GM23338 (cell line): ENCODE measurements at regions not wholly inside any gene's neighbourhood (a gene's known extent, or its start where the extent isn't known, plus 50 kb on each side); places are given as distances from the start of the nearest gene placed in this dataset.

Source experiments
- ATAC-seq: fragments of 200-7000 bp; cut with Tn5 transposase; 3 replicates; pipeline ENCODE4 v1.9.1; 2020
- DNase-seq: peaks from one replicate; pipeline ENCODE4 v3.0.0-alpha.2; 2015; ENCODE audit warnings: low spot score
- H2AFZ ChIP-seq: fragments of 200-600 bp; sonication (generic); 2 replicates; pipeline ENCODE4 v1.8.0; 2016; ENCODE audit warnings: antibody characterized with exemption, mild to moderate bottlenecking, moderate library complexity
- H3F3A ChIP-seq: fragments of 200-600 bp; sonication (generic); replicated peaks from 2 replicates; pipeline ENCODE4 v1.8.0; 2017; ENCODE audit warnings: antibody characterized with exemption, mixed run types, low read depth
- H3K27ac ChIP-seq: fragments of 200-600 bp; sonication (generic); 2 replicates; pipeline ENCODE4 v1.6.1; 2016; ENCODE audit warnings: low read depth
- H3K27me3 ChIP-seq: fragments of 200-600 bp; sonication (generic); 2 replicates; pipeline ENCODE4 v1.8.0; 2016; ENCODE audit warnings: mild to moderate bottlenecking, mixed run types, moderate library complexity; ENCODE audit not compliant: insufficient read depth
- H3K36me3 ChIP-seq: fragments of 200-600 bp; sonication (generic); 2 replicates; pipeline ENCODE4 v1.8.0; 2016; ENCODE audit warnings: mild to moderate bottlenecking; ENCODE audit not compliant: insufficient read depth
- H3K4me1 ChIP-seq: fragments of 200-600 bp; sonication (generic); 2 replicates; pipeline ENCODE4 v1.8.0; 2016; ENCODE audit warnings: mild to moderate bottlenecking, moderate library complexity; ENCODE audit not compliant: insufficient read depth
- H3K4me2 ChIP-seq: fragments of 200-600 bp; sonication (generic); 2 replicates; pipeline ENCODE4 v1.7.1; 2017; ENCODE audit warnings: mixed run types
- H3K4me3 ChIP-seq: fragments of 200-600 bp; sonication (generic); 2 replicates; pipeline ENCODE4 v1.6.1; 2016; ENCODE audit warnings: mixed run types
- H3K79me2 ChIP-seq: fragments of 200-600 bp; sonication (generic); replicated peaks from 2 replicates; pipeline ENCODE4 v1.8.0; 2017; ENCODE audit warnings: mild to moderate bottlenecking; ENCODE audit not compliant: insufficient read depth
- H3K9me2 ChIP-seq: fragments of 200-600 bp; sonication (generic); 2 replicates; pipeline ENCODE4 v1.8.0; 2017; ENCODE audit not compliant: insufficient read depth
- H4K20me1 ChIP-seq: fragments of 200-600 bp; sonication (generic); replicated peaks from 2 replicates; pipeline ENCODE4 v1.8.0; 2017; ENCODE audit warnings: mild to moderate bottlenecking; ENCODE audit not compliant: insufficient read depth
- H3K27ac Mint-ChIP-seq: 2 replicates; pipeline ENCODE4 v1.8.0; 2020; ENCODE audit warnings: inconsistent platforms, mild to moderate bottlenecking, moderate library complexity, mixed read lengths
- H3K27me3 Mint-ChIP-seq: 3 replicates; pipeline ENCODE4 v1.8.0; 2022; ENCODE audit warnings: low read depth, mild to moderate bottlenecking, moderate library complexity, mixed read lengths, inconsistent platforms; ENCODE audit not compliant: insufficient read depth, poor library complexity
- H3K36me3 Mint-ChIP-seq: 3 replicates; pipeline ENCODE4 v1.8.0; 2021; ENCODE audit warnings: low read depth, mild to moderate bottlenecking, inconsistent platforms, moderate library complexity, mixed read lengths
- H3K4me1 Mint-ChIP-seq: 3 replicates; pipeline ENCODE4 v1.8.0; 2020; ENCODE audit warnings: mild to moderate bottlenecking, inconsistent platforms, mixed read lengths
- H3K4me3 Mint-ChIP-seq: 3 replicates; pipeline ENCODE4 v1.8.0; 2021; ENCODE audit warnings: moderate library complexity, mild to moderate bottlenecking, inconsistent platforms, mixed read lengths
- H3K9me3 Mint-ChIP-seq: 3 replicates; pipeline ENCODE4 v1.8.0; 2020; ENCODE audit warnings: moderate library complexity, mild to moderate bottlenecking, inconsistent platforms, mixed read lengths
- CREB1 ChIP-seq: fragments of 250-450 bp; sonication (Bioruptor Pico); IDR thresholded peaks from 2 replicates; pipeline ENCODE4 v1.5.0; 2020; ENCODE audit warnings: low read depth, mild to moderate bottlenecking, moderate library complexity
- EZH2 ChIP-seq: fragments of 200-600 bp; sonication (generic); IDR thresholded peaks from one replicate; pipeline ENCODE4 v1.8.0; 2017; ENCODE audit warnings: antibody characterized with exemption, mild to moderate bottlenecking, low read depth; ENCODE audit not compliant: unreplicated experiment
- EZH2phosphoT487 ChIP-seq: fragments of 200-600 bp; sonication (generic); IDR thresholded peaks from one replicate; pipeline ENCODE4 v1.8.1; 2018; ENCODE audit warnings: antibody characterized with exemption; ENCODE audit not compliant: unreplicated experiment
- JUNB ChIP-seq: IDR thresholded peaks from one replicate; pipeline ENCODE4 v1.6.1; 2016; ENCODE audit warnings: antibody characterized with exemption; ENCODE audit not compliant: unreplicated experiment
- NANOG ChIP-seq: IDR thresholded peaks from 2 replicates; pipeline ENCODE4 v1.6.1; 2016; ENCODE audit warnings: antibody characterized with exemption, borderline replicate concordance
- POLR2AphosphoS5 ChIP-seq: IDR thresholded peaks from 2 replicates; pipeline ENCODE4 v1.6.1; 2016; ENCODE audit warnings: antibody characterized with exemption, low read depth
- STAT1 ChIP-seq: IDR thresholded peaks from one replicate; pipeline ENCODE4 v1.6.1; 2016; ENCODE audit warnings: antibody characterized with exemption; ENCODE audit not compliant: unreplicated experiment
- ZNF114 ChIP-seq: fragments of 250-450 bp; sonication (Bioruptor Pico); IDR thresholded peaks from 2 replicates; pipeline ENCODE4 v1.5.0; 2020; ENCODE audit warnings: mild to moderate bottlenecking, moderate library complexity
- ZNF331 ChIP-seq: fragments of 250-450 bp; sonication (Bioruptor Pico); IDR thresholded peaks from 2 replicates; pipeline ENCODE4 v1.5.0; 2020; ENCODE audit warnings: low read depth, mild to moderate bottlenecking, moderate library complexity
- TF ChIP-seq, protein P1 (sequence below): fragments of 250-450 bp; sonication (Bioruptor Pico); IDR thresholded peaks from 2 replicates; pipeline ENCODE4 v1.5.0; 2020; ENCODE audit warnings: mild to moderate bottlenecking, moderate library complexity
- TF ChIP-seq, protein P2 (sequence below): IDR thresholded peaks from 2 replicates; pipeline ENCODE4 v1.6.1; 2016; ENCODE audit warnings: antibody characterized with exemption
- TF ChIP-seq, protein P3 (sequence below): IDR thresholded peaks from one replicate; pipeline ENCODE4 v1.6.1; 2018; ENCODE audit warnings: antibody characterized with exemption; ENCODE audit not compliant: unreplicated experiment
- TF ChIP-seq, protein P4 (sequence below), 2 experiments: fragments of 200-600 bp in 1 of 2; sonication (generic) in 1 of 2; conservative IDR thresholded peaks; 2 replicates each; pipeline versions ENCODE4 v1.5.1 to v1.6.1; 2016 to 2017; ENCODE audit warnings: antibody characterized with exemption in 2 of 2, low read depth in 2 of 2, mild to moderate bottlenecking in 2 of 2, moderate library complexity in 1 of 2

DNA sequence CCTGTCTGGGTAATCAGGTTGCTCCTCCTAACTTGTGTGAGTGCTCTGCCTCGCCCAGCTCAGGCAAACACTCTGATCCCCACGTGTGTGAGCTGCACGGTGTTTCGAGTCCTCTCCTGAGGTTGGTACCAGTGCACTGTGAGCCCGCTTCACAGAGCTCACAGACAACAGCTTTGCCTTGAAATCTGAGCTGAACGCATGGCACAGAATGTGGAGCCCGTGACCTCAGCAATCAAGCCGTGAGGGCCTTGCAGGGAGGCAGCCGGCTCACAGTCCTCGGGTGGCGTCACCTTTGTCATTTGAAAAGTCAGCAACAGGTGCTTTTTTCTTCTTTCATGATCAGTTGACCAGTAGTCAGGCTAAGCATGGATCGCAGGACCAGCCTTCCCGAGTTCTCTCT, 60.2 kb upstream of the ADGRA1 start:
- no peak overlapping the region for H3K4me3 ChIP-seq
- ATAC-seq (no peak), DNase-seq (no peak)
- no peaks in the 10 kb centered on the region for H3K9me2 ChIP-seq
- H3K4me2 ChIP-seq, result no peak overlapping the region
- H4K20me1 ChIP-seq, result no peaks in the 10 kb centered on the region
- no peak overlapping the region for H2AFZ ChIP-seq
- 0 out of 2 replicates have a peak, but pooled peaks cover 3% of the 10 kb centered on the region for H3F3A ChIP-seq
- H3K36me3 ChIP-seq, result no peaks in the 10 kb centered on the region
- Mint-ChIP-seq H3K9me3 (no peaks in the 10 kb centered on the region), H3K4me3 (no peak overlapping the region), H3K36me3 (no peaks in the 10 kb centered on the region), H3K4me1 (peaks cover 25% of the 10 kb centered on the region), H3K27ac (no peak overlapping the region), H3K27me3 (peaks cover 21% of the 10 kb centered on the region)
- no peaks in the 10 kb centered on the region for H3K27me3 ChIP-seq
- H3K79me2 ChIP-seq, result no peaks in the 10 kb centered on the region
- TF ChIP-seq CREB1 (CRISPR knock-in tag) (no peak), STAT1 (no peak), EZH2 (no peak), NANOG (no peak), POLR2AphosphoS5 (no peak), JUNB (no peak), EZH2phosphoT487 (no peak), ZNF331 (CRISPR knock-in tag) (no peak), ZNF114 (CRISPR knock-in tag) (no peak)
- TF ChIP-seq, protein P1, sequence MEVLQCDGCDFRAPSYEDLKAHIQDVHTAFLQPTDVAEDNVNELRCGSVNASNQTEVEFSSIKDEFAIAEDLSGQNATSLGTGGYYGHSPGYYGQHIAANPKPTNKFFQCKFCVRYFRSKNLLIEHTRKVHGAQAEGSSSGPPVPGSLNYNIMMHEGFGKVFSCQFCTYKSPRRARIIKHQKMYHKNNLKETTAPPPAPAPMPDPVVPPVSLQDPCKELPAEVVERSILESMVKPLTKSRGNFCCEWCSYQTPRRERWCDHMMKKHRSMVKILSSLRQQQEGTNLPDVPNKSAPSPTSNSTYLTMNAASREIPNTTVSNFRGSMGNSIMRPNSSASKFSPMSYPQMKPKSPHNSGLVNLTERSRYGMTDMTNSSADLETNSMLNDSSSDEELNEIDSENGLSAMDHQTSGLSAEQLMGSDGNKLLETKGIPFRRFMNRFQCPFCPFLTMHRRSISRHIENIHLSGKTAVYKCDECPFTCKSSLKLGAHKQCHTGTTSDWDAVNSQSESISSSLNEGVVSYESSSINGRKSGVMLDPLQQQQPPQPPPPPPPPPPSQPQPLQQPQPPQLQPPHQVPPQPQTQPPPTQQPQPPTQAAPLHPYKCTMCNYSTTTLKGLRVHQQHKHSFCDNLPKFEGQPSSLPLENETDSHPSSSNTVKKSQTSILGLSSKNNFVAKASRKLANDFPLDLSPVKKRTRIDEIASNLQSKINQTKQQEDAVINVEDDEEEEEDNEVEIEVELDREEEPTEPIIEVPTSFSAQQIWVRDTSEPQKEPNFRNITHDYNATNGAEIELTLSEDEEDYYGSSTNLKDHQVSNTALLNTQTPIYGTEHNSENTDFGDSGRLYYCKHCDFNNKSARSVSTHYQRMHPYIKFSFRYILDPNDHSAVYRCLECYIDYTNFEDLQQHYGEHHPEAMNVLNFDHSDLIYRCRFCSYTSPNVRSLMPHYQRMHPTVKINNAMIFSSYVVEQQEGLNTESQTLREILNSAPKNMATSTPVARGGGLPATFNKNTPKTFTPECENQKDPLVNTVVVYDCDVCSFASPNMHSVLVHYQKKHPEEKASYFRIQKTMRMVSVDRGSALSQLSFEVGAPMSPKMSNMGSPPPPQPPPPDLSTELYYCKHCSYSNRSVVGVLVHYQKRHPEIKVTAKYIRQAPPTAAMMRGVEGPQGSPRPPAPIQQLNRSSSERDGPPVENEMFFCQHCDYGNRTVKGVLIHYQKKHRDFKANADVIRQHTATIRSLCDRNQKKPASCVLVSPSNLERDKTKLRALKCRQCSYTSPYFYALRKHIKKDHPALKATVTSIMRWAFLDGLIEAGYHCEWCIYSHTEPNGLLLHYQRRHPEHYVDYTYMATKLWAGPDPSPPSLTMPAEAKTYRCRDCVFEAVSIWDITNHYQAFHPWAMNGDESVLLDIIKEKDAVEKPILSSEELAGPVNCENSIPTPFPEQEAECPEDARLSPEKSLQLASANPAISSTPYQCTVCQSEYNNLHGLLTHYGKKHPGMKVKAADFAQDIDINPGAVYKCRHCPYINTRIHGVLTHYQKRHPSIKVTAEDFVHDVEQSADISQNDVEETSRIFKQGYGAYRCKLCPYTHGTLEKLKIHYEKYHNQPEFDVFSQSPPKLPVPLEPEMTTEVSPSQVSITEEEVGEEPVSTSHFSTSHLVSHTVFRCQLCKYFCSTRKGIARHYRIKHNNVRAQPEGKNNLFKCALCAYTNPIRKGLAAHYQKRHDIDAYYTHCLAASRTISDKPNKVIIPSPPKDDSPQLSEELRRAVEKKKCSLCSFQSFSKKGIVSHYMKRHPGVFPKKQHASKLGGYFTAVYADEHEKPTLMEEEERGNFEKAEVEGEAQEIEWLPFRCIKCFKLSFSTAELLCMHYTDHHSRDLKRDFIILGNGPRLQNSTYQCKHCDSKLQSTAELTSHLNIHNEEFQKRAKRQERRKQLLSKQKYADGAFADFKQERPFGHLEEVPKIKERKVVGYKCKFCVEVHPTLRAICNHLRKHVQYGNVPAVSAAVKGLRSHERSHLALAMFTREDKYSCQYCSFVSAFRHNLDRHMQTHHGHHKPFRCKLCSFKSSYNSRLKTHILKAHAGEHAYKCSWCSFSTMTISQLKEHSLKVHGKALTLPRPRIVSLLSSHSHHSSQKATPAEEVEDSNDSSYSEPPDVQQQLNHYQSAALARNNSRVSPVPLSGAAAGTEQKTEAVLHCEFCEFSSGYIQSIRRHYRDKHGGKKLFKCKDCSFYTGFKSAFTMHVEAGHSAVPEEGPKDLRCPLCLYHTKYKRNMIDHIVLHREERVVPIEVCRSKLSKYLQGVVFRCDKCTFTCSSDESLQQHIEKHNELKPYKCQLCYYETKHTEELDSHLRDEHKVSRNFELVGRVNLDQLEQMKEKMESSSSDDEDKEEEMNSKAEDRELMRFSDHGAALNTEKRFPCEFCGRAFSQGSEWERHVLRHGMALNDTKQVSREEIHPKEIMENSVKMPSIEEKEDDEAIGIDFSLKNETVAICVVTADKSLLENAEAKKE, result no peak
- TF ChIP-seq, protein P2, sequence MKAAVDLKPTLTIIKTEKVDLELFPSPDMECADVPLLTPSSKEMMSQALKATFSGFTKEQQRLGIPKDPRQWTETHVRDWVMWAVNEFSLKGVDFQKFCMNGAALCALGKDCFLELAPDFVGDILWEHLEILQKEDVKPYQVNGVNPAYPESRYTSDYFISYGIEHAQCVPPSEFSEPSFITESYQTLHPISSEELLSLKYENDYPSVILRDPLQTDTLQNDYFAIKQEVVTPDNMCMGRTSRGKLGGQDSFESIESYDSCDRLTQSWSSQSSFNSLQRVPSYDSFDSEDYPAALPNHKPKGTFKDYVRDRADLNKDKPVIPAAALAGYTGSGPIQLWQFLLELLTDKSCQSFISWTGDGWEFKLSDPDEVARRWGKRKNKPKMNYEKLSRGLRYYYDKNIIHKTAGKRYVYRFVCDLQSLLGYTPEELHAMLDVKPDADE, result no peak
- TF ChIP-seq, protein P3, sequence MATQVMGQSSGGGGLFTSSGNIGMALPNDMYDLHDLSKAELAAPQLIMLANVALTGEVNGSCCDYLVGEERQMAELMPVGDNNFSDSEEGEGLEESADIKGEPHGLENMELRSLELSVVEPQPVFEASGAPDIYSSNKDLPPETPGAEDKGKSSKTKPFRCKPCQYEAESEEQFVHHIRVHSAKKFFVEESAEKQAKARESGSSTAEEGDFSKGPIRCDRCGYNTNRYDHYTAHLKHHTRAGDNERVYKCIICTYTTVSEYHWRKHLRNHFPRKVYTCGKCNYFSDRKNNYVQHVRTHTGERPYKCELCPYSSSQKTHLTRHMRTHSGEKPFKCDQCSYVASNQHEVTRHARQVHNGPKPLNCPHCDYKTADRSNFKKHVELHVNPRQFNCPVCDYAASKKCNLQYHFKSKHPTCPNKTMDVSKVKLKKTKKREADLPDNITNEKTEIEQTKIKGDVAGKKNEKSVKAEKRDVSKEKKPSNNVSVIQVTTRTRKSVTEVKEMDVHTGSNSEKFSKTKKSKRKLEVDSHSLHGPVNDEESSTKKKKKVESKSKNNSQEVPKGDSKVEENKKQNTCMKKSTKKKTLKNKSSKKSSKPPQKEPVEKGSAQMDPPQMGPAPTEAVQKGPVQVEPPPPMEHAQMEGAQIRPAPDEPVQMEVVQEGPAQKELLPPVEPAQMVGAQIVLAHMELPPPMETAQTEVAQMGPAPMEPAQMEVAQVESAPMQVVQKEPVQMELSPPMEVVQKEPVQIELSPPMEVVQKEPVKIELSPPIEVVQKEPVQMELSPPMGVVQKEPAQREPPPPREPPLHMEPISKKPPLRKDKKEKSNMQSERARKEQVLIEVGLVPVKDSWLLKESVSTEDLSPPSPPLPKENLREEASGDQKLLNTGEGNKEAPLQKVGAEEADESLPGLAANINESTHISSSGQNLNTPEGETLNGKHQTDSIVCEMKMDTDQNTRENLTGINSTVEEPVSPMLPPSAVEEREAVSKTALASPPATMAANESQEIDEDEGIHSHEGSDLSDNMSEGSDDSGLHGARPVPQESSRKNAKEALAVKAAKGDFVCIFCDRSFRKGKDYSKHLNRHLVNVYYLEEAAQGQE, result no peak
- TF ChIP-seq, protein P4, sequence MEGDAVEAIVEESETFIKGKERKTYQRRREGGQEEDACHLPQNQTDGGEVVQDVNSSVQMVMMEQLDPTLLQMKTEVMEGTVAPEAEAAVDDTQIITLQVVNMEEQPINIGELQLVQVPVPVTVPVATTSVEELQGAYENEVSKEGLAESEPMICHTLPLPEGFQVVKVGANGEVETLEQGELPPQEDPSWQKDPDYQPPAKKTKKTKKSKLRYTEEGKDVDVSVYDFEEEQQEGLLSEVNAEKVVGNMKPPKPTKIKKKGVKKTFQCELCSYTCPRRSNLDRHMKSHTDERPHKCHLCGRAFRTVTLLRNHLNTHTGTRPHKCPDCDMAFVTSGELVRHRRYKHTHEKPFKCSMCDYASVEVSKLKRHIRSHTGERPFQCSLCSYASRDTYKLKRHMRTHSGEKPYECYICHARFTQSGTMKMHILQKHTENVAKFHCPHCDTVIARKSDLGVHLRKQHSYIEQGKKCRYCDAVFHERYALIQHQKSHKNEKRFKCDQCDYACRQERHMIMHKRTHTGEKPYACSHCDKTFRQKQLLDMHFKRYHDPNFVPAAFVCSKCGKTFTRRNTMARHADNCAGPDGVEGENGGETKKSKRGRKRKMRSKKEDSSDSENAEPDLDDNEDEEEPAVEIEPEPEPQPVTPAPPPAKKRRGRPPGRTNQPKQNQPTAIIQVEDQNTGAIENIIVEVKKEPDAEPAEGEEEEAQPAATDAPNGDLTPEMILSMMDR (conservative IDR thresholded peaks at IDR 0.05; ENCODE audit: low read depth in 2 of 2), result no peak
- 0 out of 2 replicates have a peak, but pooled peaks cover 4% of the 10 kb centered on the region for H3K4me1 ChIP-seq
- no peak overlapping the region for H3K27ac ChIP-seq
